ENCODE measurements at regions not wholly inside any gene's neighbourhood (a gene's known extent, or its start where the extent isn't known, plus 50 kb on each side); places are given as distances from the start of the nearest gene placed in this dataset.

DNA sequence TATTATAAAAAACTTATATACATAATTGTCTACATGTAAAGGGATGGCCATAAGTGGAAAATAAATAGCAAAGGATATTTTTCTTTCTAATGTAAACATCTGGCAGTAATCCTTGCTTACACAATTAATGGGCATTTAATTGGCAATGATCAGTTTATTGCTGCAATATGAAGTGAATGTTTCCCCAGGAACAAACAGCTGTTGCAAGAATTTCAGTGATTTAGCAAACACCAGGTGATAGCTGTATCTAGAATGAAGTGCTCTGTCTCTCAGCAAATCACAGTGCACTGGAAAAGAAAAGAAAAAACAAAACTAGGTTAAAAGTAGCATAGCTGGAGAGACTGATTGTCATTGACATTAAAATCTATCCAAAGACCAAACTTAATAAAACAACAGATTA is 594.5 kb upstream of the ARRDC3 start:
- H3K4me3 ChIP-seq (ENCODE audit: low read depth, low read length), result no peak overlapping the region
- TF ChIP-seq, protein P1, sequence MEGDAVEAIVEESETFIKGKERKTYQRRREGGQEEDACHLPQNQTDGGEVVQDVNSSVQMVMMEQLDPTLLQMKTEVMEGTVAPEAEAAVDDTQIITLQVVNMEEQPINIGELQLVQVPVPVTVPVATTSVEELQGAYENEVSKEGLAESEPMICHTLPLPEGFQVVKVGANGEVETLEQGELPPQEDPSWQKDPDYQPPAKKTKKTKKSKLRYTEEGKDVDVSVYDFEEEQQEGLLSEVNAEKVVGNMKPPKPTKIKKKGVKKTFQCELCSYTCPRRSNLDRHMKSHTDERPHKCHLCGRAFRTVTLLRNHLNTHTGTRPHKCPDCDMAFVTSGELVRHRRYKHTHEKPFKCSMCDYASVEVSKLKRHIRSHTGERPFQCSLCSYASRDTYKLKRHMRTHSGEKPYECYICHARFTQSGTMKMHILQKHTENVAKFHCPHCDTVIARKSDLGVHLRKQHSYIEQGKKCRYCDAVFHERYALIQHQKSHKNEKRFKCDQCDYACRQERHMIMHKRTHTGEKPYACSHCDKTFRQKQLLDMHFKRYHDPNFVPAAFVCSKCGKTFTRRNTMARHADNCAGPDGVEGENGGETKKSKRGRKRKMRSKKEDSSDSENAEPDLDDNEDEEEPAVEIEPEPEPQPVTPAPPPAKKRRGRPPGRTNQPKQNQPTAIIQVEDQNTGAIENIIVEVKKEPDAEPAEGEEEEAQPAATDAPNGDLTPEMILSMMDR (IDR thresholded peaks at IDR 0.05; ENCODE audit: low read depth, low read length), result no peak
- in situ Hi-C loops (cut with HindIII; ENCODE audit: low sequenced_read_pairs), result no loop called here
- DNase-seq (ENCODE audit: low read depth, low spot score), result no peak

GRCh38 chr5:91976451-91976850 is 593.3 kb upstream of the ARRDC3 start:
- in situ Hi-C loops (cut with HindIII; ENCODE audit: low sequenced_read_pairs), result no loop called here
- DNase-seq (ENCODE audit: low read depth, low spot score), result no peak
- no peak overlapping the region for H3K4me3 ChIP-seq (ENCODE audit: low read depth, low read length)
- TF ChIP-seq, protein P1 (IDR thresholded peaks at IDR 0.05; ENCODE audit: low read depth, low read length), result no peak

- in situ Hi-C loops (cut with HindIII; ENCODE audit: low sequenced_read_pairs), result no loop called here
- no peak overlapping the region for H3K4me3 ChIP-seq (ENCODE audit: low read depth, low read length)
- no peak for DNase-seq (ENCODE audit: low read depth, low spot score)
- TF ChIP-seq, protein P1 (IDR thresholded peaks at IDR 0.05; ENCODE audit: low read depth, low read length), result no peak
Measured at GRCh38 chr5:91963166-91963565, 580.0 kb upstream of the ARRDC3 start.

DNA sequence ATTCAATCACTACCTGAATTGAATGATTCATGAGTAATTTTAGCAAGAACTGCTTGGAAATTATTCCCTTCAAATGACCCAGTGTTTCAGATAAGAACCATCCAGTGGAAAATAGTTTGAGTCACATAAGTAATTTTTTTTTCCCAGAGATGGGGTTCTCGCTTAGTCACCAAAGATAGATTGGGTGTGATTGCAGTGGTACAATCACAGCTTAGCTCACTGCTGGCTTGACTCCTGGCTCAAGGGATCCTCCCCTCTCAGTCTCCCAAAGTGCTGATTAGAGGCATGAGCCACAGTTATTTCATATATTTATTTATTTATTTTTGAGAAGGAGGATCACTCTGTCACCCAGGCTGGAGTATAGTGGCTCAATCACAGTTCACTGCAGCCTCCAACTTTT is 574.5 kb upstream of the ARRDC3 start:
- in situ Hi-C loops (cut with HindIII; ENCODE audit: low sequenced_read_pairs), result no loop called here
- peak; percentile 30 for DNase-seq (ENCODE audit: low read depth, low spot score)
- TF ChIP-seq, protein P1 (IDR thresholded peaks at IDR 0.05; ENCODE audit: low read depth, low read length), result no peak
- H3K4me3 ChIP-seq (ENCODE audit: low read depth, low read length), result no peak overlapping the region

GRCh38 chr5:91956738-91957137 is 573.6 kb upstream of the ARRDC3 start:
- in situ Hi-C loops (cut with HindIII; ENCODE audit: low sequenced_read_pairs), result no loop called here
- TF ChIP-seq, protein P1 (IDR thresholded peaks at IDR 0.05; ENCODE audit: low read depth, low read length), result no peak
- DNase-seq (ENCODE audit: low read depth, low spot score), result no peak
- no peak overlapping the region for H3K4me3 ChIP-seq (ENCODE audit: low read depth, low read length)

DNA sequence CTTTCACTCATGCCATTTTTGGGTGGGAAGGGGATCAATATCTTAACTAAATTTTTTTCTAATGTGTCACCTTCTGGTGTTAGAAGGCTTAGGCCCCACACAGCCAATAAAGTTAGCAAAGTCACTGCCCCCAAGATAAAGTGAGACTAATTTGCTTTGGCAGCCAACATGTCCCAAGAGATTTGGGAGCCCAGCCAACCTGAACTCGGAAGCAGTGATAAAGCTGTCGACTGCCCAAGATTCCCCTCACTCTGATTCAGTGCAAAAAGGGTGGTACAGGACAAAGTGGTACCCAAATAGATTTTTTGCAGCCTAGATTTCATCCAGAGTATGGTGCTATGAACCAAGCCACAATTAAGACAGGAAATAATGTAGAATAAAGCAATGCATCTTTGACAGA is 572.5 kb upstream of the ARRDC3 start:
- TF ChIP-seq, protein P1 (IDR thresholded peaks at IDR 0.05; ENCODE audit: low read depth, low read length), result no peak
- no peak overlapping the region for H3K4me3 ChIP-seq (ENCODE audit: low read depth, low read length)
- in situ Hi-C loops (cut with HindIII; ENCODE audit: low sequenced_read_pairs), result no loop called here
- no peak for DNase-seq (ENCODE audit: low read depth, low spot score)

GRCh38 chr5:91954136-91954535 is 571.0 kb upstream of the ARRDC3 start:
- in situ Hi-C loops (cut with HindIII; ENCODE audit: low sequenced_read_pairs), result no loop called here
- H3K4me3 ChIP-seq (ENCODE audit: low read depth, low read length), result no peak overlapping the region
- no peak for DNase-seq (ENCODE audit: low read depth, low spot score)
- TF ChIP-seq, protein P1 (IDR thresholded peaks at IDR 0.05; ENCODE audit: low read depth, low read length), result no peak
